ENCODE measurements at regions not wholly inside any gene's neighbourhood (a gene's known extent, or its start where the extent isn't known, plus 50 kb on each side); places are given as distances from the start of the nearest gene placed in this dataset.

- TF ChIP-seq POLR2A (IDR thresholded peaks at IDR 0.05) (no peak), CTCF (IDR thresholded peaks at IDR 0.05) (no peak)
These were observed 136.8 kb upstream of the FOXB1 start for GRCh38 chr15:59867086-59867855.

Data from right lobe of liver (tissue), 4 donors.